ENCODE measurements at regions not wholly inside any gene's neighbourhood (a gene's known extent, or its start where the extent isn't known, plus 50 kb on each side); places are given as distances from the start of the nearest gene placed in this dataset.
A peak's percentile ranks its signal among the peaks of the same experiment; 100 is the strongest.

DNA sequence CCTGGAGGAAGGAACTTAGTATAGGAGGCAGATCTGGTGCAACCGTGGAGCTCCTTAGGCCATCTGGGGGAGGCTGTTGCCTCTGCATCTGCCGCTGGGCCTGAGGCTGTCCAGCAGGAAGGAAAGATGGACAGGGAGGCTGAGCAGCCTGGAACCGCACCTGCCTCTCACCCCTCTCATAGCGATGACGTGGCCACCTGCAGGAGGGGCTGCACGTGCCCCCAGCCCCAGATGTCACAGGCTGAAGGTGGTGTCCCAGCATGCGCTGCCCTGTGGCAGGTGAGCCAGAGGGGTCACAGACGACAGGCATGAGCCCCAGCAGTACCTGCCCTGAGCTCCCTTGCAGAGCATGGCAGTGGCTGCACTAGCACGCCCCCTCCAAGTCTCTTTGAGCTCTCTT is 283.9 kb downstream of the ACTR3B start:
- peak overlapping the region; percentile 63 for H3K18ac ChIP-seq (ENCODE audit: low read length)
- no peak overlapping the region for H2BK120ac ChIP-seq (ENCODE audit: low read depth, low read length)
- no peaks in the 10 kb centered on the region for H3K9me3 ChIP-seq (replicated peaks in 1 of 2; ENCODE audit: control insufficient read depth in 2 of 2, insufficient read depth in 1 of 2, low read depth in 1 of 2, low read length in 2 of 2)
- no peaks in the 10 kb centered on the region for H3K36me3 ChIP-seq (replicated peaks in 1 of 2; ENCODE audit: control insufficient read depth in 2 of 2, insufficient read depth in 2 of 2, low read length in 2 of 2)
- H3K4me2 ChIP-seq (ENCODE audit: insufficient read depth, low read length, poor library complexity, severe bottlenecking), result no peak overlapping the region
- peak overlapping the region; percentile 47 for H2AK5ac ChIP-seq (ENCODE audit: low read depth, low read length)
- peak overlapping the region; percentile 63 for H3K9ac ChIP-seq (ENCODE audit: low read depth, low read length, poor library complexity)
- no peaks in the 10 kb centered on the region for H3K79me1 ChIP-seq (ENCODE audit: low read depth, low read length)
- no peak overlapping the region for H4K91ac ChIP-seq (ENCODE audit: low read depth, low read length, poor library complexity)
- DNase-seq (ENCODE audit: low spot score), result no peak
- H3K14ac ChIP-seq (ENCODE audit: low read length), result peak overlapping the region; percentile 23
- H2BK12ac ChIP-seq (ENCODE audit: low read length), result no peak overlapping the region
- WGBS, 2 donors (ENCODE audit: extremely low coverage in 2 of 2, insufficient read length in 2 of 2, insufficient replicate concordance in 1 of 2), result no CpG with 5 or more reads among the region's 9 CpGs
- peak overlapping the region; percentile 43 for H3K4ac ChIP-seq (ENCODE audit: low read length)
- H3K4me1 ChIP-seq (ENCODE audit: control insufficient read depth in 2 of 2, insufficient read depth in 1 of 2, low read depth in 1 of 2, low read length in 2 of 2), result peaks cover 2 to 3% of the 10 kb centered on the region in 2 donors
- no peak overlapping the region for H3K4me3 ChIP-seq (ENCODE audit: low read length in 2 of 2)
- no peak overlapping the region for H2BK15ac ChIP-seq (ENCODE audit: low read length)
- peaks cover 0 to 2% (median 0%) of the 10 kb centered on the region in 3 experiments for H3K27me3 ChIP-seq (ENCODE audit: control insufficient read depth in 3 of 3, insufficient read depth in 3 of 3, low read depth in 1 of 3, low read length in 3 of 3)
- H2BK5ac ChIP-seq (ENCODE audit: low read length), result no peak overlapping the region
- no peak overlapping the region for H4K8ac ChIP-seq (ENCODE audit: low read depth, low read length)
- no peak overlapping the region for H2AFZ ChIP-seq (ENCODE audit: low read length)
- peak overlapping the region; percentile 40 for H3K23ac ChIP-seq (ENCODE audit: low read depth, low read length, poor library complexity)
- H3K27ac ChIP-seq (replicated peaks; ENCODE audit: low read length), result no peak overlapping the region

DNA sequence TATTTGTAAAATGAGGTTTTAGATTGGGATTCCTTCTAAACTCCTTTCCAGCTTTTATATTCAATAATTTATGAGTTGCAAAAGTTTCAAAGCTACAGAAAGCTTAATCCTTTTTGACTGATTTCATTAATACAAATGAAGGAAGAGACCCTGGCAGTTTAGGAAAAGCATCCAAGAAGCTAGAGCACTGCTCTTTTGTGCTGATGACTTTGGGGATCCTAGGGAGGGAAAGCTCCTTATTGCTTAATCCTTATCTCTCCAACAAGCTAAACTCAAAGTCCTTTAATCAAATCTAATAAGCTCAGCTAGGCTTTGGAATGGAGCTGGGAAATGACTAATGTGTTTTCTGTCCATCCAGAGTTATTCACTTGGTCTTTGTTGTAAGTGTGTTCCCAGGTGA is 285.4 kb downstream of the ACTR3B start:
- no peak overlapping the region for H3K14ac ChIP-seq (ENCODE audit: low read length)
- no peak overlapping the region for H2BK120ac ChIP-seq (ENCODE audit: low read depth, low read length)
- no peak for DNase-seq (ENCODE audit: low spot score)
- H4K91ac ChIP-seq (ENCODE audit: low read depth, low read length, poor library complexity), result no peak overlapping the region
- H3K9ac ChIP-seq (ENCODE audit: low read depth, low read length, poor library complexity), result no peak overlapping the region
- no peak overlapping the region for H2BK12ac ChIP-seq (ENCODE audit: low read length)
- H3K79me1 ChIP-seq (ENCODE audit: low read depth, low read length), result no peaks in the 10 kb centered on the region
- H3K27me3 ChIP-seq (ENCODE audit: control insufficient read depth in 3 of 3, insufficient read depth in 3 of 3, low read depth in 1 of 3, low read length in 3 of 3), result peaks cover 0 to 2% (median 0%) of the 10 kb centered on the region in 3 experiments
- no peak overlapping the region for H3K27ac ChIP-seq (replicated peaks; ENCODE audit: low read length)
- H3K4me1 ChIP-seq (ENCODE audit: control insufficient read depth in 2 of 2, insufficient read depth in 1 of 2, low read depth in 1 of 2, low read length in 2 of 2), result no peaks in the 10 kb centered on the region
- H3K23ac ChIP-seq (ENCODE audit: low read depth, low read length, poor library complexity), result no peak overlapping the region
- H3K4me2 ChIP-seq (ENCODE audit: insufficient read depth, low read length, poor library complexity, severe bottlenecking), result no peak overlapping the region
- no peaks in the 10 kb centered on the region for H3K9me3 ChIP-seq (replicated peaks in 1 of 2; ENCODE audit: control insufficient read depth in 2 of 2, insufficient read depth in 1 of 2, low read depth in 1 of 2, low read length in 2 of 2)
- no peak overlapping the region for H2AK5ac ChIP-seq (ENCODE audit: low read depth, low read length)
- H2BK5ac ChIP-seq (ENCODE audit: low read length), result no peak overlapping the region
- no peak overlapping the region for H2AFZ ChIP-seq (ENCODE audit: low read length)
- no peak overlapping the region for H3K4ac ChIP-seq (ENCODE audit: low read length)
- no peak overlapping the region for H3K4me3 ChIP-seq (ENCODE audit: low read length in 2 of 2)
- no peak overlapping the region for H4K8ac ChIP-seq (ENCODE audit: low read depth, low read length)
- no peaks in the 10 kb centered on the region for H3K36me3 ChIP-seq (replicated peaks in 1 of 2; ENCODE audit: control insufficient read depth in 2 of 2, insufficient read depth in 2 of 2, low read length in 2 of 2)
- H3K18ac ChIP-seq (ENCODE audit: low read length), result no peak overlapping the region
- no peak overlapping the region for H2BK15ac ChIP-seq (ENCODE audit: low read length)

DNA sequence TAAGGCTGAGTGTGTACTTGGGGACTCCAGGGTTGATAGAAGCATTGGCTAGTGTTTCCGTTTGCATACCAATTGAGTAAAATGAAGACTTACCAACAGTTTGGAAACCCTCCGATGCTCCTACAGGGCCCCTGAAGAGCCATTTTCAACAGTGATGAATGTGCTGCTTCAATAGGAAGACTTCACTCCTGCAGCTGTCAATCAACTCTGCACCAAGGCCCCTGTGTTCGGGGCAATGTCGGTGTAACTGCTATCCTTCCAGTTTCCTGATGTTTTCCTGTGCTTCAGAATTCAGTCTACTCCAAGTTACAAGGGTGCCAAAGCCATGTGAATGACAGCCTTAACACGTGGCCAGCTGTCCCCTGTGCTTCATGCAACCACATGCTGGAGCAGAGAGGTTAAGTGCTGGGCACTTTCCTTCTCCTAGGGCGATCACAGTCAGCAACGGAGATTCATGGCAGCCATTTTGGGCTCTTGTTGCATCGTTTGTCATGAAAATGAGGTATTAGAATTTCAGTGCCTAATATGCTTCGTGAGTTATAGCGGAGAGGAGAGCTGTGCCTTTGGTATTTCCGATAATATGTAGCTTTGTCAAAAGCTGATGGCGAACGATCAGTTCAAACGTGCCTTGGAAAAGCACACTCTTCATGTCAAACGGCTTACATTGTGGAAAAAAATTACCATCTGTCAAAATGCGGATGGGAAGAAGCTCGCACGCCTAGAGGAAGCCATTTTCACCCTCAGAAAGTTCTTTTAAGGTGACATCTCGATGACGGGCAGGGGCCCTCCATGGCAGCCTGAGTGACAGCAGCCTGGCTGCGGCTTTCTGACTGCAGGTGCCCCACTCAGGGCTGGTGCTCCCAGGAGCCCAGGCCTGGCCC is 287.8 kb downstream of the ACTR3B start:
- Histone ChIP-seq H3K14ac (ENCODE audit: low read length) (no peak overlapping the region), H3K27ac (replicated peaks; ENCODE audit: low read length) (no peak overlapping the region), H2BK15ac (ENCODE audit: low read length) (no peak overlapping the region), H3K4me2 (ENCODE audit: insufficient read depth, low read length, poor library complexity, severe bottlenecking) (no peak overlapping the region), H2BK5ac (ENCODE audit: low read length) (no peak overlapping the region), H3K9ac (ENCODE audit: low read depth, low read length, poor library complexity) (no peak overlapping the region), H3K23ac (ENCODE audit: low read depth, low read length, poor library complexity) (no peak overlapping the region), H2BK12ac (ENCODE audit: low read length) (no peak overlapping the region), H3K79me1 (ENCODE audit: low read depth, low read length) (no peaks in the 10 kb centered on the region), H3K36me3 (replicated peaks in 1 of 2; ENCODE audit: control insufficient read depth in 2 of 2, insufficient read depth in 2 of 2, low read length in 2 of 2) (no peaks in the 10 kb centered on the region), H2AFZ (ENCODE audit: low read length) (peak overlapping the region; percentile 35), H2BK120ac (ENCODE audit: low read depth, low read length) (no peak overlapping the region), H3K4ac (ENCODE audit: low read length) (no peak overlapping the region), H2AK5ac (ENCODE audit: low read depth, low read length) (no peak overlapping the region), H3K18ac (ENCODE audit: low read length) (no peak overlapping the region), H3K4me3 (ENCODE audit: low read length in 2 of 2) (no peak overlapping the region), H4K91ac (ENCODE audit: low read depth, low read length, poor library complexity) (no peak overlapping the region), H3K27me3 (ENCODE audit: control insufficient read depth in 3 of 3, insufficient read depth in 3 of 3, low read depth in 1 of 3, low read length in 3 of 3) (peaks cover 0 to 2% (median 0%) of the 10 kb centered on the region in 3 experiments), H3K4me1 (ENCODE audit: control insufficient read depth in 2 of 2, insufficient read depth in 1 of 2, low read depth in 1 of 2, low read length in 2 of 2) (peaks cover 2 to 3% of the 10 kb centered on the region in 2 donors), H3K9me3 (replicated peaks in 1 of 2; ENCODE audit: control insufficient read depth in 2 of 2, insufficient read depth in 1 of 2, low read depth in 1 of 2, low read length in 2 of 2) (peaks cover 0 to 2% of the 10 kb centered on the region in 2 donors), H4K8ac (ENCODE audit: low read depth, low read length) (no peak overlapping the region)
- DNase-seq (ENCODE audit: low spot score), result no peak
- no CpG with 5 or more reads among the region's 21 CpGs for WGBS, 2 donors (ENCODE audit: extremely low coverage in 2 of 2, insufficient read length in 2 of 2, insufficient replicate concordance in 1 of 2)

DNA sequence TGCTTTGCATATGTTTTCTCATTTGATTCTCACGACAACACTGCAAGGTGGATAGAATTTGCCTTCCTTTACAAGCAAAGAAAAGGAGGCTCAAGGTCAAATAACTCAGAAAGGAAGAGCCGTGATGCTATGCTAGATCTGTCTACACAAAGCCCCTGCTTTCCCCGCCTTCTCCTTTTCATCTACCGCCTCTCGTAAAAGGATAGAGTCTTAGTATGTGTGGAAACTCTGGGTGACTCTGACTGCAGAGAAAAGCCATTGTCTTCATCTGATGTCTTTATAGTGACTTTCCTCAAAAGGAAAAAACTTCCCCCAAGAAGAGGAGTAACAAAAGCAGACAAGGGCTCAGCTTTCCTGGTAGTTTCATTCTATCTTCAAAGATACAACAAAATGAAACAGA is 292.7 kb downstream of the ACTR3B start:
- DNase-seq (ENCODE audit: low spot score), result no peak
- WGBS, 2 donors (ENCODE audit: extremely low coverage in 2 of 2, insufficient read length in 2 of 2, insufficient replicate concordance in 1 of 2), result no CpG with 5 or more reads among the region's 5 CpGs
- Histone ChIP-seq H3K27ac (replicated peaks; ENCODE audit: low read length) (no peak overlapping the region), H3K9me3 (replicated peaks in 1 of 2; ENCODE audit: control insufficient read depth in 2 of 2, insufficient read depth in 1 of 2, low read depth in 1 of 2, low read length in 2 of 2) (peaks cover 0 to 2% of the 10 kb centered on the region in 2 donors), H3K4me1 (ENCODE audit: control insufficient read depth in 2 of 2, insufficient read depth in 1 of 2, low read depth in 1 of 2, low read length in 2 of 2) (peaks cover 2 to 3% of the 10 kb centered on the region in 2 donors), H3K36me3 (replicated peaks in 1 of 2; ENCODE audit: control insufficient read depth in 2 of 2, insufficient read depth in 2 of 2, low read length in 2 of 2) (no peaks in the 10 kb centered on the region), H2AK5ac (ENCODE audit: low read depth, low read length) (no peak overlapping the region), H3K4ac (ENCODE audit: low read length) (no peak overlapping the region), H3K9ac (ENCODE audit: low read depth, low read length, poor library complexity) (no peak overlapping the region), H2AFZ (ENCODE audit: low read length) (no peak overlapping the region), H3K14ac (ENCODE audit: low read length) (no peak overlapping the region), H4K91ac (ENCODE audit: low read depth, low read length, poor library complexity) (no peak overlapping the region), H2BK5ac (ENCODE audit: low read length) (no peak overlapping the region), H3K79me1 (ENCODE audit: low read depth, low read length) (no peaks in the 10 kb centered on the region), H2BK12ac (ENCODE audit: low read length) (no peak overlapping the region), H3K18ac (ENCODE audit: low read length) (no peak overlapping the region), H4K8ac (ENCODE audit: low read depth, low read length) (no peak overlapping the region), H2BK120ac (ENCODE audit: low read depth, low read length) (no peak overlapping the region), H2BK15ac (ENCODE audit: low read length) (no peak overlapping the region), H3K4me2 (ENCODE audit: insufficient read depth, low read length, poor library complexity, severe bottlenecking) (no peak overlapping the region), H3K27me3 (ENCODE audit: control insufficient read depth in 3 of 3, insufficient read depth in 3 of 3, low read depth in 1 of 3, low read length in 3 of 3) (peaks cover 0 to 2% (median 0%) of the 10 kb centered on the region in 3 experiments), H3K4me3 (ENCODE audit: low read length in 2 of 2) (no peak overlapping the region), H3K23ac (ENCODE audit: low read depth, low read length, poor library complexity) (no peak overlapping the region)

All from neuronal stem cell (in vitro differentiated cells).